GM19240 (cell line): ENCODE measurements at regions not wholly inside any gene's neighbourhood (a gene's known extent, or its start where the extent isn't known, plus 50 kb on each side); places are given as distances from the start of the nearest gene placed in this dataset.
"Not testable (repeated sequence)": the region's sequence is repeated elsewhere in the genome, so short reads cannot be mapped to it uniquely, and the experiment has no call there.

Source experiments
- DNase-seq: peaks from one replicate; pipeline ENCODE4 v3.0.0; 2011; ENCODE audit warnings: low spot score; ENCODE audit not compliant: insufficient read length

GRCh38 chr9:100700689-100701318 lies 122.9 kb downstream of the CAVIN4 start:
- no peak for DNase-seq

GRCh38 chr9:100714372-100715099 lies 136.7 kb downstream of the CAVIN4 start:
- DNase-seq, result peak; percentile 32

GRCh38 chr9:100715100-100715380 lies 137.2 kb downstream of the CAVIN4 start:
- no peak for DNase-seq

GRCh38 chr9:100718717-100719116 lies 140.8 kb downstream of the CAVIN4 start:
- DNase-seq, result no peak

- DNase-seq, result no peak
Measured at GRCh38 chr9:100720922-100721321, 143.0 kb downstream of the CAVIN4 start.

GRCh38 chr9:100724886-100725285 lies 147.0 kb downstream of the CAVIN4 start:
- DNase-seq, result no peak

GRCh38 chr9:100725371-100725770 lies 147.5 kb downstream of the CAVIN4 start:
- DNase-seq, result no peak

GRCh38 chr9:100729336-100729895 lies 151.5 kb downstream of the CAVIN4 start:
- DNase-seq, result no peak

GRCh38 chr9:100730086-100730485 lies 152.2 kb downstream of the CAVIN4 start:
- DNase-seq, result no peak

GRCh38 chr9:100731038-100731556 lies 153.2 kb downstream of the CAVIN4 start:
- no peak for DNase-seq

GRCh38 chr9:100731557-100731956 lies 153.7 kb downstream of the CAVIN4 start:
- DNase-seq, result no peak

GRCh38 chr9:100739208-100739607 lies 161.3 kb downstream of the CAVIN4 start:
- DNase-seq, result no peak

- no peak for DNase-seq
Measured at GRCh38 chr9:100739666-100740065, 161.8 kb downstream of the CAVIN4 start.

- not testable (repeated sequence) for DNase-seq
Measured at GRCh38 chr9:100748930-100749329, 171.1 kb downstream of the CAVIN4 start.

- DNase-seq, result no peak
Measured at GRCh38 chr9:100756217-100756616, 178.3 kb downstream of the CAVIN4 start.

- DNase-seq, result no peak
Measured at GRCh38 chr9:100759215-100759614, 181.3 kb downstream of the CAVIN4 start.

- DNase-seq, result no peak
Measured at GRCh38 chr9:100761276-100761802, 183.5 kb downstream of the CAVIN4 start.

- no peak for DNase-seq
Measured at GRCh38 chr9:100774326-100774725, 196.4 kb downstream of the CAVIN4 start.

- DNase-seq, result no peak
Measured at GRCh38 chr9:100774962-100775361, 197.1 kb downstream of the CAVIN4 start.

- DNase-seq, result no peak
Measured at GRCh38 chr9:100775912-100776311, 198.0 kb downstream of the CAVIN4 start.

- DNase-seq, result no peak
Measured at GRCh38 chr9:100784755-100785154, 206.9 kb downstream of the CAVIN4 start.

- no peak for DNase-seq
Measured at GRCh38 chr9:100785946-100786345, 208.1 kb downstream of the CAVIN4 start.
